ENCODE measurements at regions not wholly inside any gene's neighbourhood (a gene's known extent, or its start where the extent isn't known, plus 50 kb on each side); places are given as distances from the start of the nearest gene placed in this dataset.

- 43 to 93% methylated on average over 1 of the region's 1 CpG for WGBS, 2 donors
- Histone ChIP-seq H3K4me3 (no peak overlapping the region), H3K27me3 (no peaks in the 10 kb centered on the region), H3K4me1 (peaks cover 0 to 15% (median 2%) of the 10 kb centered on the region in 4 donors), H3K36me3 (no peaks in the 10 kb centered on the region), H3K27ac (no peak overlapping the region), H3K9me3 (no peaks in the 10 kb centered on the region)
- DNase-seq = no peak
- TF ChIP-seq POLR2A (IDR thresholded peaks at IDR 0.05) (no peak), EP300 (IDR thresholded peaks at IDR 0.05) (no peak), POLR2AphosphoS5 (IDR thresholded peaks at IDR 0.05) (no peak), CTCF (IDR thresholded peaks at IDR 0.05) (no peak)
- intact Hi-C loops (cut with DNase I) = no loop called here
These were observed 1118.8 kb upstream of the TMPRSS15 start for GRCh38 chr21:19522381-19522780.

- TF ChIP-seq CTCF (IDR thresholded peaks at IDR 0.05) (no peak), EP300 (IDR thresholded peaks at IDR 0.05) (no peak), POLR2AphosphoS5 (IDR thresholded peaks at IDR 0.05) (no peak), POLR2A (IDR thresholded peaks at IDR 0.05) (no peak)
- no peak for DNase-seq
- intact Hi-C loops (cut with DNase I) = no loop called here
- WGBS, 2 donors = 71 to 76% methylated on average over 1 of the region's 1 CpG
- H3K27me3 ChIP-seq = no peaks in the 10 kb centered on the region
- H3K36me3 ChIP-seq = no peaks in the 10 kb centered on the region
- H3K4me3 ChIP-seq = no peak overlapping the region
- peaks cover 0 to 15% (median 2%) of the 10 kb centered on the region in 4 donors for H3K4me1 ChIP-seq
- H3K27ac ChIP-seq = no peak overlapping the region
- H3K9me3 ChIP-seq = no peaks in the 10 kb centered on the region
These were observed 1119.5 kb upstream of the TMPRSS15 start for GRCh38 chr21:19523061-19523460.

GRCh38 chr21:19523746-19524145 lies 1120.2 kb upstream of the TMPRSS15 start:
- TF ChIP-seq EP300 (IDR thresholded peaks at IDR 0.05) (no peak), CTCF (IDR thresholded peaks at IDR 0.05) (no peak)
- H3K27me3 ChIP-seq = no peaks in the 10 kb centered on the region
- H3K4me3 ChIP-seq = no peak overlapping the region
- H3K27ac ChIP-seq = no peak overlapping the region
- 78 to 80% methylated on average over 2 of the region's 2 CpGs for WGBS, 2 donors
- intact Hi-C loops (cut with DNase I) = no loop called here
- DNase-seq = no peak
- no peaks in the 10 kb centered on the region for H3K36me3 ChIP-seq
- H3K9me3 ChIP-seq = no peaks in the 10 kb centered on the region
- H3K4me1 ChIP-seq = peaks cover 0 to 15% (median 2%) of the 10 kb centered on the region in 4 donors

GRCh38 chr21:19529031-19529430 lies 1125.4 kb upstream of the TMPRSS15 start:
- TF ChIP-seq EP300 (IDR thresholded peaks at IDR 0.05) (no peak), POLR2A (IDR thresholded peaks at IDR 0.05) (no peak), POLR2AphosphoS5 (IDR thresholded peaks at IDR 0.05) (no peak), CTCF (IDR thresholded peaks at IDR 0.05) (no peak)
- Histone ChIP-seq H3K4me1 (peaks cover 0 to 2% (median 0%) of the 10 kb centered on the region in 4 donors), H3K27me3 (no peaks in the 10 kb centered on the region), H3K27ac (no peak overlapping the region), H3K36me3 (no peaks in the 10 kb centered on the region), H3K4me3 (no peak overlapping the region), H3K9me3 (no peaks in the 10 kb centered on the region)
- WGBS, 2 donors = 35 to 70% methylated on average over 1 of the region's 1 CpG
- no peak for DNase-seq
- intact Hi-C loops (cut with DNase I) = no loop called here

- Histone ChIP-seq H3K4me1 (no peaks in the 10 kb centered on the region), H3K27me3 (no peaks in the 10 kb centered on the region)
These were observed 1131.8 kb upstream of the TMPRSS15 start for GRCh38 chr21:19535356-19535755.

More at GRCh38 chr21:19535356-19535755, 1131.8 kb upstream of the TMPRSS15 start:
- Histone ChIP-seq H3K9me3 (no peaks in the 10 kb centered on the region), H3K36me3 (no peaks in the 10 kb centered on the region), H3K4me3 (no peak overlapping the region), H3K27ac (no peak overlapping the region)
- DNase-seq = no peak
- no peak for TF ChIP-seq CTCF (IDR thresholded peaks at IDR 0.05)
- no peak for TF ChIP-seq POLR2A (IDR thresholded peaks at IDR 0.05)
- no peak for TF ChIP-seq POLR2AphosphoS5 (IDR thresholded peaks at IDR 0.05)
- no peak for TF ChIP-seq EP300 (IDR thresholded peaks at IDR 0.05)
- 82 to 91% methylated on average over 3 of the region's 3 CpGs for WGBS, 2 donors
- intact Hi-C loops (cut with DNase I) = no loop called here
